GM12878 (cell line): ENCODE measurements at regions not wholly inside any gene's neighbourhood (a gene's known extent, or its start where the extent isn't known, plus 50 kb on each side); places are given as distances from the start of the nearest gene placed in this dataset.

Source experiments
- ATAC-seq: fragments of 200-7000 bp; cut with Tn5 transposase; 3 replicates; pipeline ENCODE4 v1.9.1; 2020; ENCODE audit warnings: mild to moderate bottlenecking, moderate library complexity
- BruUV-seq: library from RNA; stranded (reverse); fragments of 400-500 nt; replicated peaks from 2 replicates; lab custom pipeline; 2021; lab: Mats Ljungman, UMichigan
- CTCF ChIA-PET: fragments of 300-600 bp; sonication (Branson Sonifier 250); formaldehyde crosslinking; extraction: SDS; loops from one replicate; lab custom pipeline; 2021; ENCODE audit warnings: inconsistent platforms; lab: Yijun Ruan, JAX
- POLR2A ChIA-PET: fragments of 350-600 bp; formaldehyde crosslinking; extraction: SDS; loops from one replicate; lab custom pipeline; 2021; ENCODE audit warnings: inconsistent platforms; lab: Charles Lee
- RAD21 ChIA-PET: fragments of 300-600 bp; sonication (Branson Sonifier 250); formaldehyde crosslinking; loops from one replicate; lab custom pipeline; 2023; ENCODE audit warnings: antibody characterized with exemption; ENCODE audit not compliant: unreplicated experiment; lab: Charles Lee
- SMC1A ChIA-PET: fragments of 300-600 bp; sonication (Branson Sonifier 250); formaldehyde crosslinking; loops from one replicate; lab custom pipeline; 2023; ENCODE audit not compliant: unreplicated experiment, uncharacterized antibody; lab: Charles Lee
- DNase-seq: peaks from one replicate; pipeline ENCODE4 v3.0.0-alpha.2; 2011; ENCODE audit warnings: low read depth, low spot score
- FAIRE-seq: peaks from 3 replicates; lab custom pipeline; 2011; peaks lifted over from hg19 to GRCh38; lab: Jason Lieb, UNC
- H2AFZ ChIP-seq: 2 replicates; pipeline ENCODE4 v1.6.0; 2011; ENCODE audit warnings: low read depth, low read length, control low read depth; ENCODE audit not compliant: control insufficient read depth
- H3K27ac ChIP-seq: 2 replicates; pipeline ENCODE4 v1.5.1; 2011; ENCODE audit warnings: control low read depth; ENCODE audit not compliant: control insufficient read depth, insufficient read depth
- H3K27me3 ChIP-seq, 2 experiments: replicated peaks in 1 of 2; 2 replicates each; pipeline versions ENCODE4 v1.6.0 to v1.6.1; 2011; ENCODE audit warnings: low read length in 1 of 2; ENCODE audit not compliant: control insufficient read depth in 2 of 2, insufficient read depth in 2 of 2
- H3K36me3 ChIP-seq, 2 experiments: 2 replicates each; pipeline ENCODE4 v1.5.1; 2011; ENCODE audit warnings: low read length in 1 of 2; ENCODE audit not compliant: control insufficient read depth in 2 of 2, insufficient read depth in 2 of 2
- H3K4me1 ChIP-seq: 2 replicates; pipeline ENCODE4 v1.6.1; 2011; ENCODE audit warnings: mild to moderate bottlenecking, low read length, moderate library complexity, mixed read lengths; ENCODE audit not compliant: control insufficient read depth, insufficient read depth
- H3K4me2 ChIP-seq: 2 replicates; pipeline ENCODE4 v1.6.0; 2011; ENCODE audit warnings: control low read depth; ENCODE audit not compliant: control insufficient read depth, insufficient read depth
- H3K4me3 ChIP-seq: fragments of 200-600 bp; sonication (generic); 2 replicates; pipeline ENCODE4 v1.5.1; 2016
- H3K79me2 ChIP-seq: 2 replicates; pipeline ENCODE4 v1.6.0; 2011; ENCODE audit warnings: low read length; ENCODE audit not compliant: control insufficient read depth, insufficient read depth
- H3K9ac ChIP-seq: 2 replicates; pipeline ENCODE4 v1.8.0; 2011; ENCODE audit warnings: low read length, control low read depth, mixed read lengths; ENCODE audit not compliant: control insufficient read depth, insufficient read depth
- H3K9me3 ChIP-seq: replicated peaks from 3 replicates; pipeline ENCODE4 v1.5.1; 2011; ENCODE audit warnings: mild to moderate bottlenecking, low read length; ENCODE audit not compliant: control insufficient read depth, insufficient read depth
- H4K20me1 ChIP-seq: 2 replicates; pipeline ENCODE4 v1.6.0; 2011; ENCODE audit not compliant: control insufficient read depth, insufficient read depth
- ATF2 ChIP-seq: IDR thresholded peaks from 2 replicates; pipeline ENCODE4 v1.6.1; 2012; ENCODE audit warnings: low read length, inconsistent platforms
- BCL3 ChIP-seq: IDR thresholded peaks from 2 replicates; pipeline ENCODE4 v1.6.1; 2011; ENCODE audit warnings: borderline replicate concordance, low read depth, mild to moderate bottlenecking, moderate library complexity, low read length; ENCODE audit not compliant: insufficient read depth, poor library complexity, severe bottlenecking
- BRCA1 ChIP-seq: IDR thresholded peaks from 2 replicates; pipeline ENCODE4 v1.6.1; 2011; ENCODE audit warnings: low read depth, low read length, improper control_type of control experiment
- CBFB ChIP-seq: IDR thresholded peaks from 2 replicates; pipeline ENCODE4 v1.6.1; 2016; ENCODE audit warnings: antibody characterized with exemption, low read depth
- CEBPB ChIP-seq, 2 experiments: fragments of 150-350 bp in 1 of 2; IDR thresholded peaks; 2 replicates each; pipeline ENCODE4 v1.6.1; 2012 to 2014; ENCODE audit warnings: low read depth in 2 of 2, low read length in 2 of 2, borderline replicate concordance in 1 of 2, inconsistent platforms in 1 of 2
- ESRRA ChIP-seq: IDR thresholded peaks from 2 replicates; pipeline ENCODE4 v1.6.1; 2012; ENCODE audit warnings: mild to moderate bottlenecking, low read length, improper control_type of control experiment
- EZH2 ChIP-seq: IDR thresholded peaks from 2 replicates; pipeline ENCODE4 v1.6.1; 2012; ENCODE audit warnings: low read depth, mild to moderate bottlenecking, control low read depth, inconsistent platforms, low read length, borderline replicate concordance; ENCODE audit not compliant: control insufficient read depth
- HCFC1 ChIP-seq: fragments of 150-350 bp; IDR thresholded peaks from 2 replicates; pipeline ENCODE4 v1.6.1; 2014; ENCODE audit warnings: low read length
- HSF1 ChIP-seq: fragments of 150-350 bp; IDR thresholded peaks from 2 replicates; pipeline ENCODE4 v1.6.1; 2014; ENCODE audit warnings: mild to moderate bottlenecking, low read depth, low read length
- IRF3 ChIP-seq: fragments of 450-650 bp; IDR thresholded peaks from 2 replicates; pipeline ENCODE4 v1.6.1; 2014; ENCODE audit warnings: mild to moderate bottlenecking
- NFXL1 ChIP-seq: fragments of 450-650 bp; IDR thresholded peaks from 2 replicates; pipeline ENCODE4 v1.6.1; 2017; ENCODE audit warnings: antibody characterized with exemption, mild to moderate bottlenecking, borderline replicate concordance
- NFYA ChIP-seq: IDR thresholded peaks from 2 replicates; pipeline ENCODE4 v1.6.1; 2011; ENCODE audit warnings: low read depth, mild to moderate bottlenecking, low read length, improper control_type of control experiment, borderline replicate concordance
- RBBP5 ChIP-seq: fragments of 200-600 bp; sonication (generic); conservative IDR thresholded peaks from 2 replicates; pipeline ENCODE4 v1.6.1; 2016
- in situ Hi-C: fragments of 300-500 bp; cut with MboI; formaldehyde crosslinking; loops from 9 replicates; pipeline ENCODE4 v1.14.3; 2018; ENCODE audit warnings: mixed read lengths
- intact Hi-C: fragments of 100-400 bp; cut with micrococcal nuclease; formaldehyde crosslinking; loops from one replicate; pipeline ENCODE4 v1.14.2; 2022; ENCODE audit not compliant: unreplicated experiment

- intact Hi-C loops = no loop called here
- TF ChIP-seq CBFB = no peak
- TF ChIP-seq NFXL1 = no peak
- TF ChIP-seq BRCA1 = no peak
- TF ChIP-seq ATF2 = no peak
- TF ChIP-seq HCFC1 = no peak
- no peak for TF ChIP-seq EZH2
- no peak for TF ChIP-seq RBBP5
- TF ChIP-seq CEBPB (IDR thresholded peaks at IDR 0.05; ENCODE audit: borderline replicate concordance in 1 of 2, low read depth in 2 of 2, low read length in 2 of 2) = no peak
- TF ChIP-seq, all 136 proteins: peak for 0
- no peak overlapping the region for H3K27ac ChIP-seq
- H3K9ac ChIP-seq = no peak overlapping the region
- H3K79me2 ChIP-seq = no peaks in the 10 kb centered on the region
- H3K36me3 ChIP-seq = no peaks in the 10 kb centered on the region
- H2AFZ ChIP-seq = no peak overlapping the region
- no peaks in the 10 kb centered on the region for H3K27me3 ChIP-seq
- no peak overlapping the region for H3K4me2 ChIP-seq
- in situ Hi-C loops = no loop called here
- FAIRE-seq = no peak
- no peak for DNase-seq
- RAD21 ChIA-PET = no interaction called here
- SMC1A ChIA-PET = no interaction called here
- POLR2A ChIA-PET = no interaction called here
- BruUV-seq = no TSS peak
- no peak overlapping the region for H3K4me3 ChIP-seq
- no peaks in the 10 kb centered on the region for H4K20me1 ChIP-seq
- no peaks in the 10 kb centered on the region for H3K9me3 ChIP-seq
- CTCF ChIA-PET = no interaction called here
- no peak for ATAC-seq
- no peaks in the 10 kb centered on the region for H3K4me1 ChIP-seq
These were observed 427.2 kb upstream of the UBE2E3 start for GRCh38 chr2:180553094-180553715.

- Histone ChIP-seq H3K4me3 (no peak overlapping the region), H3K4me1 (no peaks in the 10 kb centered on the region), H4K20me1 (no peaks in the 10 kb centered on the region), H3K79me2 (no peaks in the 10 kb centered on the region), H3K36me3 (no peaks in the 10 kb centered on the region), H3K9me3 (no peaks in the 10 kb centered on the region), H3K27ac (no peak overlapping the region), H2AFZ (no peak overlapping the region), H3K4me2 (no peak overlapping the region), H3K9ac (no peak overlapping the region), H3K27me3 (no peaks in the 10 kb centered on the region)
- DNase-seq (no peak), ATAC-seq (no peak), FAIRE-seq (no peak)
- CTCF ChIA-PET = no interaction called here
- POLR2A ChIA-PET = no interaction called here
- in situ Hi-C loops (no loop called here), intact Hi-C loops (no loop called here)
- RAD21 ChIA-PET = no interaction called here
- no TSS peak for BruUV-seq
- SMC1A ChIA-PET = no interaction called here
- TF ChIP-seq HSF1 = no peak
- no peak for TF ChIP-seq BCL3
- TF ChIP-seq ESRRA = no peak
- no peak for TF ChIP-seq IRF3
- TF ChIP-seq NFYA = no peak
These were observed 437.9 kb upstream of the UBE2E3 start for GRCh38 chr2:180542511-180542910.
